Spleen (tissue), 11 donors: ENCODE measurements at regions not wholly inside any gene's neighbourhood (a gene's known extent, or its start where the extent isn't known, plus 50 kb on each side); places are given as distances from the start of the nearest gene placed in this dataset.

Experiments used
- DNase-seq: peaks from one replicate; pipeline ENCODE4 v3.0.0-alpha.2; 2020
- H3K27ac ChIP-seq, 8 donors: fragments of 200-600 bp; sonication (generic) in 7 of 8; 1 replicate in 4 of 8; 2 replicates in 4 of 8; pipeline versions ENCODE4 v1.5.0 to v1.8.0; 2016 to 2021; ENCODE audit warnings: inconsistent platforms in 4 of 8, mild to moderate bottlenecking in 4 of 8, moderate library complexity in 1 of 8
- H3K27me3 ChIP-seq, 7 donors: fragments of 200-600 bp; sonication (generic) in 6 of 7; replicated peaks in 1 of 7; 1 replicate in 4 of 7; 2 replicates in 3 of 7; pipeline versions ENCODE4 v1.5.0 to v1.8.0; 2016 to 2021; ENCODE audit warnings: inconsistent platforms in 3 of 7, mild to moderate bottlenecking in 1 of 7
- H3K36me3 ChIP-seq, 6 donors: fragments of 200-600 bp; sonication (generic) in 5 of 6; 1 replicate in 4 of 6; 2 replicates in 2 of 6; pipeline versions ENCODE4 v1.5.0 to v1.8.0; 2016 to 2021; ENCODE audit warnings: inconsistent platforms in 2 of 6
- H3K4me1 ChIP-seq, 6 donors: fragments of 200-600 bp; sonication (generic) in 5 of 6; 1 replicate in 3 of 6; 2 replicates in 3 of 6; pipeline versions ENCODE4 v1.5.0 to v1.8.0; 2016 to 2021; ENCODE audit warnings: inconsistent platforms in 3 of 6
- H3K4me3 ChIP-seq, 8 donors: fragments of 200-600 bp; sonication (generic) in 7 of 8; 1 replicate in 4 of 8; 2 replicates in 4 of 8; pipeline versions ENCODE4 v1.5.0 to v1.8.0; 2016 to 2021; ENCODE audit warnings: inconsistent platforms in 4 of 8, mild to moderate bottlenecking in 4 of 8, moderate library complexity in 2 of 8
- H3K9me3 ChIP-seq, 8 donors: fragments of 200-600 bp; sonication (generic) in 7 of 8; 1 replicate in 4 of 8; 2 replicates in 4 of 8; pipeline versions ENCODE4 v1.5.0 to v1.8.0; 2016 to 2021; ENCODE audit warnings: inconsistent platforms in 4 of 8
- CTCF ChIP-seq, 11 experiments: fragments of 200-600 bp in 7 of 11; fragments of 450-650 bp in 4 of 11; sonication (generic) in 4 of 11; IDR thresholded peaks in 8 of 11; conservative IDR thresholded peaks in 3 of 11; 1 replicate in 7 of 11; 2 replicates in 4 of 11; pipeline versions ENCODE4 v1.4.0 to v1.8.0; 2016 to 2021; ENCODE audit warnings: antibody characterized with exemption in 11 of 11, inconsistent platforms in 4 of 11, mild to moderate bottlenecking in 1 of 11
- POLR2A ChIP-seq, 3 donors: fragments of 450-650 bp; IDR thresholded peaks; one replicate each; pipeline ENCODE4 v1.5.1; 2017; ENCODE audit warnings: antibody characterized with exemption in 3 of 3, mild to moderate bottlenecking in 1 of 3
- POLR2AphosphoS5 ChIP-seq, 3 donors: sonication (generic); formaldehyde crosslinking; IDR thresholded peaks; one replicate each; pipeline ENCODE4 v1.5.1; 2017; ENCODE audit warnings: antibody characterized with exemption in 3 of 3
- WGBS, 5 donors: extraction: QIAGEN DNeasy Blood & Tissue Kit in 3 of 5; methylation state at CpG; one replicate each; pipeline versions ENCODE4 v1.1.5 to v1.1.7; 2013 to 2018; 5-methylcytosine and 5-hydroxymethylcytosine counted together
- intact Hi-C: fragments of 100-400 bp; cut with DNase I; formaldehyde crosslinking; loops from one replicate; pipeline ENCODE4 v1.15.0; 2023; ENCODE audit warnings: low total_unique reads
- donor health status: healthy with polysubstance abuse.
- donor health status: DM: no; HTN: no; CAD: no; lungs with moderate emphysema.
- donor health status: DM: no; HTN: no; CAD: no.
- donor health status: Bipolar disorder and iron deficiency.
- donor health status: healthy.
- donor health status: DM: no; HTN: no; CAD: no.
- donor health status: DM: yes; HTN: yes; CAD: no.

DNA sequence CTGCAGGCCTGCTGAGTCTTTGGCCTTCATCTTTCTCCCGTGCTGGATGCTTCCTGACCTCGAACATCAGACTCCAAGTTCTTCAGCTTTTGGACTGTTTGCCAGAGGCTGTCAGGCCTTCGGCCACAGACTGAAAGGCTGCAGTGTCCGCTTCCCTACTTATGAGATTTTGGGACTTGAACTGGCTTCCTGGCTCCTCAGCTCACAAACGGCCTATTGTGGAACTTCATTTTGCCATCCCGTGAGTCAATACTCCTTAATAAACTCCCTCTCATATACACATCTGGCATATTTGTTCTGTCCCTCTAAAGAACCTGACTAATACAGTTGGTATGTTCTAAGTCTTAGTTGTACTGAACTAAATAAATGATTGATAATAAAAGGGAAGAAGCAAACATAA, 702.8 kb upstream of the LINC00305 start:
- H3K9me3 ChIP-seq = peaks cover 0 to 4% (median 0%) of the 10 kb centered on the region in 8 donors
- no peaks in the 10 kb centered on the region for H3K27me3 ChIP-seq
- intact Hi-C loops = no loop called here
- no peak for DNase-seq
- H3K4me3 ChIP-seq = no peak overlapping the region
- TF ChIP-seq CTCF (IDR thresholded peaks at IDR 0.05 in 8 of 11, conservative IDR thresholded peaks at IDR 0.05 in 3 of 11) = no peak
- TF ChIP-seq POLR2A (IDR thresholded peaks at IDR 0.05) = no peak
- no peak for TF ChIP-seq POLR2AphosphoS5 (IDR thresholded peaks at IDR 0.05)
- no peaks in the 10 kb centered on the region for H3K36me3 ChIP-seq
- H3K4me1 ChIP-seq = no peaks in the 10 kb centered on the region
- WGBS, 5 donors = 72 to 93% (median 80%) methylated on average over 6 of the region's 6 CpGs
- H3K27ac ChIP-seq = no peak overlapping the region

- TF ChIP-seq POLR2AphosphoS5 (IDR thresholded peaks at IDR 0.05) = no peak
- TF ChIP-seq POLR2A (IDR thresholded peaks at IDR 0.05) = no peak
- TF ChIP-seq CTCF (IDR thresholded peaks at IDR 0.05 in 8 of 11, conservative IDR thresholded peaks at IDR 0.05 in 3 of 11) = no peak
- intact Hi-C loops = no loop called here
- Histone ChIP-seq H3K27me3 (no peaks in the 10 kb centered on the region), H3K4me3 (no peak overlapping the region), H3K27ac (no peak overlapping the region), H3K9me3 (peaks cover 0 to 4% (median 0%) of the 10 kb centered on the region in 8 donors), H3K36me3 (no peaks in the 10 kb centered on the region), H3K4me1 (no peaks in the 10 kb centered on the region)
- no peak for DNase-seq
- 67 to 94% (median 76%) methylated on average over 1 of the region's 1 CpG for WGBS, 5 donors
These were observed 701.9 kb upstream of the LINC00305 start for GRCh38 chr18:64850791-64851190.

GRCh38 chr18:64840911-64841701, 692.2 kb upstream of the LINC00305 start:
- no peak for TF ChIP-seq POLR2AphosphoS5 (IDR thresholded peaks at IDR 0.05)
- no peak for DNase-seq
- Histone ChIP-seq H3K27me3 (no peaks in the 10 kb centered on the region), H3K36me3 (no peaks in the 10 kb centered on the region), H3K4me3 (no peak overlapping the region), H3K4me1 (no peaks in the 10 kb centered on the region), H3K9me3 (no peaks in the 10 kb centered on the region), H3K27ac (no peak overlapping the region)
- 53 to 85% (median 75%) methylated on average over 2 of the region's 2 CpGs for WGBS, 5 donors
- intact Hi-C loops = no loop called here

DNA sequence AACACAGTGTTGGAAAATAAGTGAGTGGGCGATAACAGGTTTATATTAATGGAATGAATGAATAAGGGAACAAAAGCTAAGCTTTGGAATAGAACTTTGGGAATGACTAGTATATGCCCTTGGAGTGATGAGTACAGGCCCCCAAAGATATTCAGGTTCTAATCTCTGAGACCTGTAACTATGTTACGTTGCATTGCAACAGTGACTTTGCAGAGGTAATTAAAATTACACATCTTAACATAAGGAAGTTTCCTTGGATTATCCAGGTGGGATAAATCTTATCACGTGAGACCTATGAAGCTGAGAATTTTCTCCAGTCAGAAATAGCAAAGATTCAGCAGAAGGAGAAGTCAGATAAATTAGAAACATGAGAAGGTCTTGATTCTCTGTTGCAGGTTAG, 661.5 kb upstream of the LINC00305 start:
- WGBS, 5 donors = 73 to 87% (median 84%) methylated on average over 3 of the region's 3 CpGs
- Histone ChIP-seq H3K36me3 (no peaks in the 10 kb centered on the region), H3K9me3 (peaks cover 0 to 23% (median 8%) of the 10 kb centered on the region in 8 donors), H3K27ac (no peak overlapping the region), H3K4me3 (no peak overlapping the region), H3K4me1 (no peaks in the 10 kb centered on the region), H3K27me3 (no peaks in the 10 kb centered on the region)
- no peak for DNase-seq
- intact Hi-C loops = no loop called here
- TF ChIP-seq CTCF (IDR thresholded peaks at IDR 0.05 in 8 of 11, conservative IDR thresholded peaks at IDR 0.05 in 3 of 11) = no peak
- no peak for TF ChIP-seq POLR2A (IDR thresholded peaks at IDR 0.05)
- TF ChIP-seq POLR2AphosphoS5 (IDR thresholded peaks at IDR 0.05) = no peak
